ENCODE measurements at regions not wholly inside any gene's neighbourhood (a gene's known extent, or its start where the extent isn't known, plus 50 kb on each side); places are given as distances from the start of the nearest gene placed in this dataset.

GRCh38 chr5:67774267-67774552 is 441.3 kb upstream of the PIK3R1 start:
- TF ChIP-seq, protein P1, sequence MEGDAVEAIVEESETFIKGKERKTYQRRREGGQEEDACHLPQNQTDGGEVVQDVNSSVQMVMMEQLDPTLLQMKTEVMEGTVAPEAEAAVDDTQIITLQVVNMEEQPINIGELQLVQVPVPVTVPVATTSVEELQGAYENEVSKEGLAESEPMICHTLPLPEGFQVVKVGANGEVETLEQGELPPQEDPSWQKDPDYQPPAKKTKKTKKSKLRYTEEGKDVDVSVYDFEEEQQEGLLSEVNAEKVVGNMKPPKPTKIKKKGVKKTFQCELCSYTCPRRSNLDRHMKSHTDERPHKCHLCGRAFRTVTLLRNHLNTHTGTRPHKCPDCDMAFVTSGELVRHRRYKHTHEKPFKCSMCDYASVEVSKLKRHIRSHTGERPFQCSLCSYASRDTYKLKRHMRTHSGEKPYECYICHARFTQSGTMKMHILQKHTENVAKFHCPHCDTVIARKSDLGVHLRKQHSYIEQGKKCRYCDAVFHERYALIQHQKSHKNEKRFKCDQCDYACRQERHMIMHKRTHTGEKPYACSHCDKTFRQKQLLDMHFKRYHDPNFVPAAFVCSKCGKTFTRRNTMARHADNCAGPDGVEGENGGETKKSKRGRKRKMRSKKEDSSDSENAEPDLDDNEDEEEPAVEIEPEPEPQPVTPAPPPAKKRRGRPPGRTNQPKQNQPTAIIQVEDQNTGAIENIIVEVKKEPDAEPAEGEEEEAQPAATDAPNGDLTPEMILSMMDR (IDR thresholded peaks at IDR 0.05): no peak
- no peak for TF ChIP-seq POLR2A (IDR thresholded peaks at IDR 0.05)
